H9 (cell line): ENCODE measurements at regions not wholly inside any gene's neighbourhood (a gene's known extent, or its start where the extent isn't known, plus 50 kb on each side); places are given as distances from the start of the nearest gene placed in this dataset.

Experiments used
- DNase-seq: peaks from one replicate; pipeline ENCODE4 v3.0.0-alpha.2; 2017
- H2AFZ ChIP-seq: one replicate; pipeline ENCODE4 v1.6.1; 2013; ENCODE audit warnings: mild to moderate bottlenecking, low read length, control low read depth, moderate library complexity
- H2AK5ac ChIP-seq: 2 replicates; pipeline ENCODE4 v1.6.1; 2013; ENCODE audit warnings: low read length, control low read depth, mixed read lengths; ENCODE audit not compliant: insufficient read length
- H2BK120ac ChIP-seq: one replicate; pipeline ENCODE4 v1.6.1; 2013; ENCODE audit warnings: low read depth, mild to moderate bottlenecking, low read length, control low read depth, inconsistent platforms; ENCODE audit not compliant: poor library complexity, severe bottlenecking
- H2BK12ac ChIP-seq: 2 replicates; pipeline ENCODE4 v1.6.1; 2013; ENCODE audit warnings: low read length, control low read depth, mixed read lengths, low read depth; ENCODE audit not compliant: insufficient read length
- H2BK15ac ChIP-seq: 2 replicates; pipeline ENCODE4 v1.6.1; 2013; ENCODE audit warnings: low read depth, low read length, control low read depth
- H2BK20ac ChIP-seq: one replicate; pipeline ENCODE4 v1.6.1; 2013; ENCODE audit warnings: low read depth, mild to moderate bottlenecking, low read length, control low read depth, inconsistent platforms; ENCODE audit not compliant: poor library complexity, severe bottlenecking
- H2BK5ac ChIP-seq: 2 replicates; pipeline ENCODE4 v1.6.1; 2013; ENCODE audit warnings: low read length, control low read depth, mixed read lengths; ENCODE audit not compliant: insufficient read length
- H3K14ac ChIP-seq: 2 replicates; pipeline ENCODE4 v1.6.1; 2013; ENCODE audit warnings: low read length, control low read depth; ENCODE audit not compliant: insufficient read depth
- H3K18ac ChIP-seq: 2 replicates; pipeline ENCODE4 v1.6.1; 2013; ENCODE audit warnings: low read depth, mild to moderate bottlenecking, mixed read lengths, low read length, control low read depth; ENCODE audit not compliant: insufficient read length
- H3K23ac ChIP-seq: 2 replicates; pipeline ENCODE4 v1.6.1; 2013; ENCODE audit warnings: low read length, control low read depth, mixed read lengths, low read depth; ENCODE audit not compliant: insufficient read length
- H3K23me2 ChIP-seq: 2 replicates; pipeline ENCODE4 v1.6.1; 2013; ENCODE audit warnings: low read depth, mild to moderate bottlenecking, mixed read lengths, low read length, control low read depth; ENCODE audit not compliant: insufficient read length, poor library complexity, severe bottlenecking
- H3K27ac ChIP-seq: 2 replicates; pipeline ENCODE4 v1.5.1; 2013; ENCODE audit warnings: low read length, control low read depth, mixed read lengths, low read depth; ENCODE audit not compliant: insufficient read length
- H3K27me3 ChIP-seq: 2 replicates; pipeline ENCODE4 v1.6.1; 2013; ENCODE audit warnings: low read length, control low read depth, inconsistent platforms; ENCODE audit not compliant: insufficient read depth
- H3K4ac ChIP-seq: 2 replicates; pipeline ENCODE4 v1.6.1; 2013; ENCODE audit warnings: low read depth, mild to moderate bottlenecking, control low read depth, inconsistent platforms, low read length, moderate library complexity
- H3K4me1 ChIP-seq: 2 replicates; pipeline ENCODE4 v1.6.1; 2013; ENCODE audit warnings: low read length, control low read depth, inconsistent platforms; ENCODE audit not compliant: insufficient read depth
- H3K4me2 ChIP-seq: 2 replicates; pipeline ENCODE4 v1.6.1; 2013; ENCODE audit warnings: low read length, control low read depth, mixed read lengths; ENCODE audit not compliant: insufficient read length, insufficient read depth
- H3K56ac ChIP-seq: 2 replicates; pipeline ENCODE4 v1.6.1; 2013; ENCODE audit warnings: low read depth, mild to moderate bottlenecking, mixed read lengths, low read length, control low read depth; ENCODE audit not compliant: insufficient read length
- H3K79me1 ChIP-seq: 2 replicates; pipeline ENCODE4 v1.6.1; 2013; ENCODE audit warnings: low read depth, mild to moderate bottlenecking, moderate library complexity, low read length, control low read depth, inconsistent platforms; ENCODE audit not compliant: insufficient read depth, poor library complexity, severe bottlenecking
- H3K79me2 ChIP-seq: 2 replicates; pipeline ENCODE4 v1.6.1; 2013; ENCODE audit warnings: low read length, control low read depth, inconsistent platforms; ENCODE audit not compliant: insufficient read depth
- H3K9ac ChIP-seq: 2 replicates; pipeline ENCODE4 v1.6.1; 2013; ENCODE audit warnings: low read length, control low read depth, mixed read lengths; ENCODE audit not compliant: insufficient read length; ENCODE audit errors: extremely low read depth
- H3K9me3 ChIP-seq: one replicate; pipeline ENCODE4 v1.6.1; 2013; ENCODE audit warnings: low read depth, low read length, inconsistent platforms; ENCODE audit not compliant: control insufficient read depth
- H3T11ph ChIP-seq: one replicate; pipeline ENCODE4 v1.6.1; 2013; ENCODE audit warnings: mild to moderate bottlenecking, low read length, control low read depth, inconsistent platforms
- H4K20me1 ChIP-seq: one replicate; pipeline ENCODE4 v1.6.1; 2013; ENCODE audit not compliant: control insufficient read depth, insufficient read length, insufficient read depth
- H4K5ac ChIP-seq: 2 replicates; pipeline ENCODE4 v1.6.1; 2013; ENCODE audit warnings: low read depth, mild to moderate bottlenecking, mixed read lengths, low read length, control low read depth; ENCODE audit not compliant: insufficient read length
- H4K8ac ChIP-seq: replicated peaks from 2 replicates; pipeline ENCODE4 v1.6.1; 2013; ENCODE audit warnings: low read length, control low read depth, mixed read lengths, low read depth; ENCODE audit not compliant: insufficient read length
- H4K91ac ChIP-seq: 2 replicates; pipeline ENCODE4 v1.6.1; 2013; ENCODE audit warnings: low read depth, mild to moderate bottlenecking, moderate library complexity, mixed read lengths, low read length, control low read depth; ENCODE audit not compliant: insufficient read length
- H3K27ac Mint-ChIP-seq, 3 experiments: 2 replicates in 2 of 3; 3 replicates in 1 of 3; pipeline ENCODE4 v1.8.0; 2020 to 2021; ENCODE audit warnings: mixed read lengths in 3 of 3, mild to moderate bottlenecking in 1 of 3, moderate library complexity in 1 of 3
- H3K27me3 Mint-ChIP-seq: 2 replicates; pipeline ENCODE4 v1.8.0; 2021; ENCODE audit warnings: low read depth, mild to moderate bottlenecking, moderate library complexity, mixed read lengths
- H3K36me3 Mint-ChIP-seq, 3 experiments: 2 replicates in 2 of 3; 3 replicates in 1 of 3; pipeline ENCODE4 v1.8.0; 2020 to 2021; ENCODE audit warnings: low read depth in 3 of 3, mixed read lengths in 3 of 3; ENCODE audit not compliant: insufficient read depth in 1 of 3
- H3K4me1 Mint-ChIP-seq, 2 experiments: 2 replicates each; pipeline ENCODE4 v1.8.0; 2020; ENCODE audit warnings: mixed read lengths in 2 of 2
- H3K4me3 Mint-ChIP-seq, 2 experiments: 2 replicates in 1 of 2; 3 replicates in 1 of 2; pipeline ENCODE4 v1.8.0; 2020 to 2021; ENCODE audit warnings: mild to moderate bottlenecking in 2 of 2, mixed read lengths in 2 of 2, moderate library complexity in 1 of 2
- H3K9me3 Mint-ChIP-seq, 2 experiments: 2 replicates in 1 of 2; 3 replicates in 1 of 2; pipeline ENCODE4 v1.8.0; 2020; ENCODE audit warnings: mild to moderate bottlenecking in 2 of 2, mixed read lengths in 2 of 2, moderate library complexity in 1 of 2
- CTCF ChIP-seq: fragments of 200-600 bp; sonication (generic); conservative IDR thresholded peaks from 3 replicates; pipeline ENCODE4 v1.8.0; 2021; ENCODE audit warnings: antibody characterized with exemption, mild to moderate bottlenecking
- WGBS: extraction: QIAGEN DNeasy Blood & Tissue Kit; methylation state at CpG from one replicate; pipeline ENCODE4 v1.1.7; 2013; ENCODE audit warnings: missing lambda C conversion rate, low lambda C conversion rate, mixed read lengths; ENCODE audit not compliant: insufficient read length; ENCODE audit errors: extremely low coverage; 5-methylcytosine and 5-hydroxymethylcytosine counted together

- no peaks in the 10 kb centered on the region for H4K20me1 ChIP-seq
- no peak overlapping the region for H2BK12ac ChIP-seq
- H3K4ac ChIP-seq = no peak overlapping the region
- no peak overlapping the region for H3K27ac ChIP-seq
- H3K27me3 ChIP-seq = no peaks in the 10 kb centered on the region
- DNase-seq = no peak
- no peak overlapping the region for H3K4me2 ChIP-seq
- no peak overlapping the region for H4K91ac ChIP-seq
- H2BK20ac ChIP-seq = no peak overlapping the region
- no peak overlapping the region for H4K8ac ChIP-seq
- H2AFZ ChIP-seq = no peak overlapping the region
- no peak overlapping the region for H3K18ac ChIP-seq
- TF ChIP-seq CTCF = no peak
- H2BK5ac ChIP-seq = no peak overlapping the region
- Mint-ChIP-seq H3K27me3 (no peaks in the 10 kb centered on the region), H3K9me3 (peaks cover 4 to 5% of the 10 kb centered on the region in 2 experiments; a peak in 4 of 5 replicates), H3K4me3 (no peak overlapping the region; a peak in 1 of 5 replicates), H3K36me3 (peaks cover 0 to 5% (median 0%) of the 10 kb centered on the region in 3 experiments; a peak in 2 of 7 replicates), H3K4me1 (peaks cover 1 to 2% of the 10 kb centered on the region in 2 experiments; a peak in 2 of 4 replicates), H3K27ac (no peak overlapping the region)
- no peaks in the 10 kb centered on the region for H3K9me3 ChIP-seq
- no CpG with 5 or more reads among the region's 2 CpGs for WGBS
- H3K23ac ChIP-seq = no peak overlapping the region
- H3K79me2 ChIP-seq = no peaks in the 10 kb centered on the region
- no peak overlapping the region for H3T11ph ChIP-seq
- no peak overlapping the region for H2AK5ac ChIP-seq
- no peak overlapping the region for H2BK15ac ChIP-seq
- H3K56ac ChIP-seq = no peak overlapping the region
- no peaks in the 10 kb centered on the region for H3K79me1 ChIP-seq
- no peaks in the 10 kb centered on the region for H3K23me2 ChIP-seq
- no peak overlapping the region for H4K5ac ChIP-seq
- H2BK120ac ChIP-seq = no peak overlapping the region
- no peak overlapping the region for H3K14ac ChIP-seq
- no peak overlapping the region for H3K9ac ChIP-seq
- H3K4me1 ChIP-seq = no peaks in the 10 kb centered on the region
Observed at GRCh38 chr3:24881239-24881638, 386.6 kb upstream of the THRB start.
